ENCODE measurements at regions not wholly inside any gene's neighbourhood (a gene's known extent, or its start where the extent isn't known, plus 50 kb on each side); places are given as distances from the start of the nearest gene placed in this dataset.

DNA sequence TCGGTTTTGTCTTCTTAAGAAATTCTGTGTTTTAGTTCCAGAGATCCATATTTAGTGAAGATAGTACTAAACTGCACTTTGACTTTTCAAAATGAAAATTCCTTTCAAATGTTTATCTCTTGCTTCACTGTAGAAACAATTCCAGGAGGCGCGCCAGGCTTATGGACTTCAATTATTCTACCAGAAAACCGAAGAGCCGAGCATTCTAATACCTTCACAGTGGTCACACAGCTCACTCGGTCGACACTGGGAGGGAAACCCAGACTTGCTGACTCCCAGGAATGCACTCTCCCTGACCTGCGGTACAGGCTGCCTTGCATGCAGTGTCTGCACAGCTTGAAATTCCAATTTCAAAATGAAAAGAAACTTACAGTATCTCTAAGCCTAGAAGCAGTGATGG is 119.9 kb upstream of the PIEZO2 start:
- no peak for DNase-seq (ENCODE audit: low read depth, low spot score)

DNA sequence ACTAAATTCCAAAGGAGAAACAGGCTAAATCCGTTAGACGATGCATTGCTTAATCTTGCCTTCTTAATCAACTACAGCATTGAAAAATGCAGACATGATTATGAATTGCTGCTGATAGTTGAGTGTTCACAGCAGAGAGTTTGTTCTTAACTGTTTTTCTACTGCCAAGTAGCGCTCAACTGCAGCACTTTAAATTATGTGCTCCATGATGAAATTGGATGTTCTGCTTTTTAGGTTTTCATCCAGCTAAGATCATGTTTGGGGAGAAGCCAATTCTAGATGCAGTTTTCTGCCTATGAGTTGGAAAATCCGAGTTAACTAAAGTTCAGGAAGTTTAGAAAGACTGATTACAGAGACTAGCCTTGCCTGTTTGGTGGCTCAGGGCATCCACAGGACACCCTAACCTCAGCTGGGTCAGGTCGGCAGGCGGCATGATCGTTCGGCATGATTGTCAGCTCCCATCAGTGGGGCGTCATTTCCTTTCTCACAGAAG is 119.4 kb upstream of the PIEZO2 start:
- no peak for DNase-seq (ENCODE audit: low read depth, low spot score)

DNA sequence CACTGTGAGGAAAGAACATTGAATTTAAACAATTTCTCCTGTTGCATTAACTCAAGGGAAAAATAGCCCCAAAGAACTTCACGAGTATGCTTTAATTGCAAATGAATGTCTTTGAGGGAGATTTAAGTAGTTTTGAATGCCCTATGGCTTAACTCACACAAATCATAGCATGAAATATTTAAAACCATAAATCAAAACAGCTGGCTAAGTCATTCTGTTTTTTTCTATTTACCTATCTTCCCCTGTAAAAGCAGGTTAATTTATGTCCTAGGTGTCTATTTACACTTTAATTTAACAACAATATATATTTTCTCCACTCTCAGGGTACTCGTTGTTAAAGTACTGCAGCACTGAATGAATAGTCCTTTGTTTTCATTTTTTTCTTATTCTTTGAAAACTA is 118.8 kb upstream of the PIEZO2 start:
- no peak for DNase-seq (ENCODE audit: low read depth, low spot score)

DNA sequence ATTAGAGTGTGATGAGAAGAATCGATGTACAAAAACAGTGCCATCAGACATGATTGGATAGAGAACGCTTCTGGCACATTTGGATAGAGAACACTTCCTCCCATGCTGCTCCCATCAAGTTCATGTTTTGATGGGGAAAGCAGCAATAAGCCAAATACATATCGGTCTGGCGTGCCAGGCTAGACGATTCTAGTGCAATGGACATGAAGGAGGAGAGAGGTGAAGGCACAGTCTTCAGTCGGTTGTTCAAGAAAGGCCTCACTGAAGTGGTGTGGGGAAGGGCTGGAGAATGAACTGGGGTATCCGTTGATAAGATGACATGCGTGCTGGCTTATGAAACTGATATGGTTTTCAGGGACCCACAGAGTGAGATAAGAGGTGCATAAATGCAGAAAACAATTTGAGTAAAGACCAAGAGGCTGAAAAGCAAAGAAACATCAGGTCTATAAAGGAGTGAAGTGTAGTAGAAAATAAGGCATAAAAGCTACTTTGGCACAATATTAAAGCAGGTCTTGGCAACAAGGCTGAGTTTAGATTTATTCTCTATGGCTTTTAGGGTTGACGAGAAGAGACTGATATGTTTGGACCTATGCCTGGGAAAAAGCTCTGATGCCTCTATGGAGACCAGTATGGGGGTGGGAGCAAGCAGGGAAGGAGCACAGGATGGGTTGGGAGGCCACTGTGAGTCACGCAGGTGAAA is 117.6 kb upstream of the PIEZO2 start:
- DNase-seq (ENCODE audit: low read depth, low spot score) = no peak

DNA sequence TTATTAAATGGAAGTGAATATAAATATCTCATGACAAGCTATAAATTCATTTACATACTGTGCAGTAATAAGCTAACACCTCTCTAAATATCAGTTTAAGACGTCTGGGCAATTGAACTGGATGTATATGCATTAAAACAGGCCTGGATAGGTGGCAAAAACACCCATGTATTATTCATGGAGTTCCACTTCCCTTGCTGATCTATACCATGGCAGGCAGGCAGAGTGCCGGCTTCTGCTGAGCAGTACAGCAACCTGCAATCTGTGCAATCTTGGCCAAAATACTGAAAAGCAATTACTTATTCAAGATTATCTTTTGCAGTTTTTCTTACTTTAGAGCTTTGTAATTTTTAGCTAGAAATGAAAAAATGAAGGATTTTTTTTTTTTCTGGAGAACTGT is 112.1 kb upstream of the PIEZO2 start:
- no peak for DNase-seq (ENCODE audit: low read depth, low spot score)

DNA sequence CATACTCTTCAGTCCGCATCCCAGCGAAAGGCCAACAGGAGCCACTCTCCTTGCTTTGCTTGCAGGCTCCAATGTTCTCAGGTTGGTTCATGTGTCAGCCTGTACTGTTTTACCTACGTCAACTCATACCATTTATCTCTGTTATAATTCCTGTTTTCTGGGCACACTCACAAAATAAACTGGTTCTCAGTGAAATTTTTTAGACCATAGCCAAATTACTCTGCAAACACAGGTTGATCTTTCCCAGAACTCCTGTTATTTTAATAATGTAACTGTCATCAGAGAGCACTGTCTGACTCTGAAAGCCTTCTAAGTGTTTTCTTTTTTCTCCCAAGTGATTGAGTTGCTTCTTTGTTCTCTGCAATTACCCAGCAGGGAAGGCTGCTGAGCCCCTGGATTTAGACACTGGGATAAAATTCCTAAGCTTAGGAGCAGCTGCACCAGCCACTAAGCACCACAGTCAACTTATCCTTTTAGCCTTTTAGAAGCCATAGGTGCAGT is 111.6 kb upstream of the PIEZO2 start:
- DNase-seq (ENCODE audit: low read depth, low spot score) = no peak

DNA sequence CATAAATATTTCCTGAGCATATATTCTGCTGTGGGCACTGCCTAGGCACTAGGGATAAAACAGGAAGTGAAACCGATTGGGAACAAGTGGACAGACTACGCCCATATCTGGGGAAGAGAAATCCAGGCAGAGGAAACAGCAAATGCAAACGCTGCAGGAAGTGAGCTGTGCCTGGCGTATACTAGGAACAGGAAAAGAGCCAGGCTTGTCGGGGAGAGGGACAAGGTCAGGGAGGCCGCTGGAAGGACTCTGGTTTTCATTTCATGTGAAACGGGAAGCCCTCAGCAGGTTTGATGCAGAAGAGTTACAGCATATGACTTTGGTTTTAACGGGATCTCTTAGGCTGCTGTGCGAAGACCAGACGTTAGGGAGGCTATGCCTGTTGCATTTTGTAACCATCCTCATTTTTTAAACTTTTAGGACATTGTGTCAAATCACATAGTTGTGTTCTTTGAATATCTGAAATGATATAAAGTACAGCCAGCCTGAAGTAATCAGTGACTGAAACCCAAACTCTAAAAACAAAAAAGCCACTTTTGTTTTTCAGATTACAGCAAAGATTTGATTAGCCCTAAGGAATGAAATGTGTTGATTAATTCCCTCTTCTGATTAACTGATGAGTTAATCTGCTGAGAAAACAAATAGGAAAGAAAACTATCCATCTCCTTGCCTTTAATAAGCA is 110.2 kb upstream of the PIEZO2 start:
- no peak for DNase-seq (ENCODE audit: low read depth, low spot score)

DNA sequence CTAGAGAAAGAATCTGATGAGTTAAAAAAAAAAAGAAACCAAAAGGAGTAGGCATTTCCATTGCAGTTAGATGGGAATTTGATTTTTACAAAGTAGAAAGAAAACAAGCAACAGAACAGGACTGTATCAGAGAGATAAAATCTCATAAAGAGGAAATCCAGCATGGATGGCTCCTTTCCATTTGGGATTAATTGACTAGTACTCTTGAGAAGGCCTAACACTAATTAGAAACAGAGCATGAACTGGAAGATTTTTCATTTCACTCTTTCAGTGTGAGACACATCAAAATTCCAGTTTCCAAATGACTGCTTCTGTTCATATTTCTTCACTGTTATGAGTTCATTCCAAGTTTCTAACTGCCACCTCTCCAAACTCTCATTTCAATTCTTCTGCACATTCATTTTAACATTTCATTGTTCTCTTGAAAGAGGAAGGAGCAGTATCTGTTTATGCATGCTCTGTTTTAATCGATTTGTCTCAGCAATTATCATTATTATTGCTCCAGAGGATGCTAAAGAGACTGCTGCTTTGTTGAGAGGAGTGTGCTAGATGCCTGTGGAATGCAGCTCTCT is 108.8 kb upstream of the PIEZO2 start:
- no peak for DNase-seq (ENCODE audit: low read depth, low spot score)

DNA sequence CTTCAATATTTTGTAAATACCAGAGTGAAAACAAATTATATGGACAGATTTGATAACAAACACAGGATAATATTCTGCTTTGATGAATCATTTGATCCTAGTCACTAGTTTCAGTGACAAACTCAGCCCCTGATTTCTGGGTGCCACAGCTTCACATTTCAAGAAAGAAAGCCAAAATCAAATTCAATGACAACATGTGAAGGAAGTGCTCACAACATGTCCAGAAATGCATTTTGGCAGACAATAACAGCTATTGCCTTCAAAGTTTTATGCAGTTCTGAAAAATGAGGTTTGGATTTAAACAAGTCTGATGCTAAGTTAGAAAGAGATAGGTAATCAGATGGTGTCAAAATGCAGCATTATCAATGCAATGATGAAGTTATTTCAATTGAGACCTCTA is 106.9 kb upstream of the PIEZO2 start:
- no peak for DNase-seq (ENCODE audit: low read depth, low spot score)

DNA sequence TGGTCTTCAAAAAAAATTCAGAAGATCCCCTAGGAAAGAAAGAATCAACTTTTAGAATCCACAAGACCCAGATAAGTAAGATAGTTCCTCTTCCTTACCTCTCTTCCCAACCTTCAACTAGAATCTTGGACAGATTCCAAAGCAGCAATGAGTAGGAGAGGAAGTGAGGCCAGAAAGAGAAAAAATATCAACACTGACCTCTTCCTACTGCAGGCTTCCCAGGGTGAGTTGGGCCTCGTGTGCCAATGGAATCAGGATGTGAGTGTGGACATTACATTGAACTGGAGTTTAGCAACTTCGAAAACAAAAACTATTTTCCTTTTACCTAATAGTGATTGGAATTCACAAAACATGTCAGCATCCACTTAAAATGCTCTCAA is 102.5 kb upstream of the PIEZO2 start:
- no peak for DNase-seq (ENCODE audit: low read depth, low spot score)

DNA sequence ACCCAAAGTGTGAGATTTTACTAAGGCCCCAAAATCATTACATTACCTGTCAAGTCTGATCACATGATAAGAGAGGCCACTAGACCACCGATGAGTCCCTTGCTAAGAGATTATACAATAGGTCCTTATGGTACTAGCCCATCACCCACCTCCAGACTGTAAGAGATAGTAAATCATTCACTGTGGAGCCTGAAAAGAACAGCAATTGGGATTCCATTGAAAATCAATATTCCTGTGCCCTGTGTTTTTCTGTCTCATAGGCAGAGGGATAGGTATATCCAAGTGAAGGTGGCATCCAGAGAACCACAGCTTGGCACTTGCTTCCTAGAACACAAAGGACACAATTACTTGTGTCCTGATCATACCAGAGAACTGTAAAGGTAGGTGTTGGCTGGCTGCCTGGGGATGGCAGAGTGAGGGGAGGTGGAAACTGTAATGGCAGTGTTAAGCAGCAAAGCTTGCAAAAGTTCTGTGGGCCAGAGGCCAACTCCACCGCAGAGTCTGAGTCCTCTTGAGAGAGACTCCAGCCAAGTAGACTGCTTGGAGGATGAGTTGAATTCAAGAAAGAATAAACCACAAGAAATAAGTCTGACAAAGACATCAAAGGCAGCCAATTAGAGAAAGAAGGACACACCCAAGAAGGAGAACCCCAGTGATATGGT is 102.0 kb upstream of the PIEZO2 start:
- DNase-seq (ENCODE audit: low read depth, low spot score) = no peak

DNA sequence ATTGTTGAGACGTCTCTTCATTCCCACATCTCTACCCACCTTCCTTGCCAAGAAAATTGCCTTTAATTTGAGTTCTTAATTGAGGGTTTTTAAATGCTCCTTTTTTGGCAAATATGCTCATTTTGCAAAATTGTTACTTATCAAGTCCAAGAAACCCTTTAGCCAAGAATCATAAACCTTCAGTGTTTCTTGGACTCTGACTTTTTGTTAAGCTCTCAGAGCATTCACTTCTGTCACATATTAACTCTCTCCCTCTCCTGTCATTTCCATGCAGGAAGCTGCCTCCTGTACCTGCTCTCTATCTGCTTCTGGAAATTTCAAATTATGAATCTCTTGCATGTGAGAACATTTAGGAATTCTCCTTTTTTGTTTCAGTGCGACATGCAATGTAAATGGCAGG is 100.0 kb upstream of the PIEZO2 start:
- no peak for DNase-seq (ENCODE audit: low read depth, low spot score)

DNA sequence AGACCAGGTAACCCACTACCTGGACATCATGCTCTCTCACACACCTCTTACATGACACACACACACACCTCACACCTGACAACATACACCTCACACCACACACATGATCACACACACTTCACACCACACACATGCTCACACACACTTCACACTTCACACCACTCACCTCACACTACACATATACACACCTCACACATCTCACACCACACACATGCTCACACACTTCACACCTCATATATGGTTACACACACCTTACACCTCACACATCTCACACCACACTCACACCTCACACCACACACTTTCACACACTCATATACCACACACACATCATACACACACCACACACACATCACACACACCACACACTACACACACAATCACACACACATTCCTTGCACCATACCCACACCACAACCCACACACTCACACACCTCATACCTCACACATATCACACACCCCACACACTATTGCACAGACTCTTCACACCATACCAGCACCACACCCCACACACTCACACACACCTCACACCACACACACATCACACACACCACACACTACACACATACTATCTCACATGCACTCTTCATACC is 98.1 kb upstream of the PIEZO2 start:
- DNase-seq (ENCODE audit: low read depth, low spot score) = no peak

DNA sequence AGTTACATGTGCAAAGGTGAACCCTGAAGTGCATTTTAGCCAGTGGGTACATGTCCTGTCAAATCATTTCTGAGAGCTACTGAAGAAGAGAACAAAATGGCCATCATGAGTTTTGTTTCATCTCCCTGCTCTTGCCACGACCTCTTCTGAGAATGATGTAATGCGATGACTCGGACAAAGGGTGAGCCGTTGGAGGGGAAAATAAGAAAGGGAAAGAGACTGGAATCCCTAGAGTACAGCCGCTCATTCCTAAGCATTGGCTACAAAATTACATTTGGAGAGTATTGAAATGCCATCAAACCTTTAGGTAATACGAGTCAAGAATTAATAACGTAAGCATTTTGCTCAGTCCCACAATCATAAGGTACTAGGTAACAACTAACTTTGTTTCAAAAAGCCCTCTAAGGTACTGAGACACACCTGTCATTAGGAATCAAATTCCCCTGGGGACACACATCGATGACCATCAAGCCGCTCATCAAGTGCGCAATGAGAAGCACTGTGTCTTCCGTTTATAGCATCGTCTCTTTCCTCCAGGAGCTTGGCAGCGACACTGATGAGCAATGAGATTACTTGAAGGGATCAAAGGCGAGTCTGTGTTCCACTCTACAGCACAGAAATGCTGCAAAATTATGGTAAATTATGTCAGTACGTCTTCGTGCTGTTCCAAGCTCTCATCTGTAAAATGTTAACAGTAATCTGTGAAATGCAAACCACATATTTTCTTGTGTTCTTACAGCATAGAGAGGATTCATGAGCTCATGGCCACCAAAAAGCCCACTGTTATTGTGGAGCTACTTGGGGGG is 97.3 kb upstream of the PIEZO2 start:
- DNase-seq (ENCODE audit: low read depth, low spot score) = no peak

DNA sequence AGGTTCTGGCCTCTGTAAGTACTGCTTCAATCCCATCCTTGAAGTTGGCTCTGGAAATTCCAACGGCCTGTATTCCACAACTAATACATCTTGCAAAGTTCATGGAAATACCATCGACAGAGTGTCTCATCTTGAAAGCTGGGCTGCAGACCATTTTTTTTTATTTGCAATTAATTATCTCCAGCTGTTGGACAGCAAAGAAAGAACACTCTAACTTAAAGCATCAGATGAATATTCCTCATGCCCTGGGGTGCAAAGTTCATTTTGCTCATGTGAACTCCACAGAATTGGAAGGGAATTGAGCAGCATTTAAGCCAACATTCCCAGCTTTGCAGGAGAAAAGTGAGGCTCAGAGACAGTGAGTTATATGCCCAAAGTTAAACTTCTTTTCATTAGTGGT is 96.5 kb upstream of the PIEZO2 start:
- DNase-seq (ENCODE audit: low read depth, low spot score) = no peak

DNA sequence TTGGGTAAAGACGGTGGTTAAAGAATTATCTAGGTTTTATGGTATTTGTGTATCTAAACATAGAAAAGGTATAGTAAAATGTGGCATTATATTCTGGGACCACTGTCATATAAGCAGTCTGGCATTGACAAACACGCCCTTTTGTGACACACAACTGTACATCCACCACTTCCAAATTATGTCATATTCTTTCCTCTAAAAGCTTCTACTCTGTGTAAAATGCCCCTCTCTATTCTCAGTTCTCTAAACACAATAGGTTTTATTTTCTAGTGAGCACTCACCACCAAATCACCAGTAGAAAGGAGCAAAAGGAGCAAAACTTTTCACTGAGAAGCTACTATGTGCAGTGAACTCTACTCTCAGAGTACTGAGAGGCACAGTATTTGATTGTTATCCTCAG is 88.1 kb upstream of the PIEZO2 start:
- DNase-seq (ENCODE audit: low read depth, low spot score) = no peak

DNA sequence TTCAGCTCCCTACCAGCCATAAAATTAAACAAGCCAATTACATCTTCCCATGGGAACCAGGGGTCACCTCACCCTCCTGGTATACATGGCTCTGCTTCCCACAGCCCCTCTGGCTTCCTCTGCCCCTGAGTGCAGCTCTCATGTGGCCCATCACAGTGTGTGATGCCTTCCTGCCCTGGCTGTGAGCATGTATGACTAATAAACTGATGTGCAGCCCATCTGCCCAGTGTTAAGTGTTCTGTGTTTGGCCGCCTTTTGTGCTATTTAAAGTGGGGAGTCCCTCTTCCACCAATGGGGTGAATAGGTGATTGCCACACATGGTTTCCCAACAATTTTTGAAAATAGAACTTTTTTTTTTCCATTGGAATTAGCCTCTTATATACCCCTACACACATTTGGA is 87.7 kb upstream of the PIEZO2 start:
- DNase-seq (ENCODE audit: low read depth, low spot score) = no peak

DNA sequence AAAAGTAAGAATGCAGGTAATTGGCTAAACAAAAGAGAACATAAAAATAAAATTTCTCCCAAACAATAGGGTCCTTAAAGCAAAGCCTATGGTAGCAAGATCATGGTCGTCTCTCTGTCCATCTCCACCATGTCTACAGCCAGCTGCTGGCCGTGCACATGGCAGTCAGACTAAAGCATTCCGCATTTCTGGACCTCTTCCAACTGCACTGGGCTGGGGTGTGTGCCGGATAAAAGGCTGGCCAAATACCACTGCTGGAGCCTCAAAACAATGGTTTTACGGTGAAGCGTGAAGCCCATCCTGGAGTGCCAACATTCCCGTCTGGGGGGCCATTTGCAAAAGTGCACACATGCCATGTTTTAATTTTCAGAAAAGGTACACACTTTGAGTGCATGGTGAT is 74.8 kb upstream of the PIEZO2 start:
- no peak for DNase-seq (ENCODE audit: low read depth, low spot score)

DNA sequence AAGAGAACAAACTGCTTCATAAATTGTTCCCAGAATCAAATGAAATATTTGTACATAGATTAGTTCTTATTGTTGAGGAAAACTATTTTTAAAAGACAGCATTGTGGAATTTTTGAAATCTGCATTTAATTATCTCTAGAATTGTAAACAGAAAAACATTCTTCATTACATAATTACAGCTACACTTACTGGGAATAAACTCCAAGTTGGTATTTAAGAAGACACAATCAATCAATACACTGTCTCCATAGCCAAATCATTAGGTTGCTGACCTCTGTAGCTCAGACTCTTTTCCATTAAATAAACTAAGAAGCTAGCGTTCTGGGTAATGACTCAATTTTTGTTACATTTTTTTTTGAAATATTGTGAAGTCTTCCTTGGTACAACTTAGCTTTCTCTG is 70.2 kb upstream of the PIEZO2 start:
- no peak for DNase-seq (ENCODE audit: low read depth, low spot score)

DNA sequence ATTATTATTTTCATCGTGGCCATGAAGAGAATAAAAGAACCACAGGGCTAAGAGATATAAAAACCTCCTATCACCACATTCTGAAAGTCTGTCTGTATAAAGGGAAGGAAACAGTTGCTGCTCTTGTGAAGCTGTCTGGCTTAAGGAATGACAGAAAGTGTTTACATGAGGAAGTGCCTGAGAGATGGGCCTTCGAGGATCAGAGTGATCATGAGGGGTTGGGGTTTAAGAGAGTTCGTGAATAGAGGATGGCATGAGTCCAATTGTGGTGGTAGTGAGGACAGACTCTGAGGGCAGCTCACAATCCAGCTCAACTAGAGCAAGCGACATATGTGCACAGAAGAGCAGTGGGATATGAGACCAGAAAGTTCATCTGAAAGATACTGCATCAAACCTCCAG is 65.8 kb upstream of the PIEZO2 start:
- DNase-seq (ENCODE audit: low read depth, low spot score) = no peak

DNA sequence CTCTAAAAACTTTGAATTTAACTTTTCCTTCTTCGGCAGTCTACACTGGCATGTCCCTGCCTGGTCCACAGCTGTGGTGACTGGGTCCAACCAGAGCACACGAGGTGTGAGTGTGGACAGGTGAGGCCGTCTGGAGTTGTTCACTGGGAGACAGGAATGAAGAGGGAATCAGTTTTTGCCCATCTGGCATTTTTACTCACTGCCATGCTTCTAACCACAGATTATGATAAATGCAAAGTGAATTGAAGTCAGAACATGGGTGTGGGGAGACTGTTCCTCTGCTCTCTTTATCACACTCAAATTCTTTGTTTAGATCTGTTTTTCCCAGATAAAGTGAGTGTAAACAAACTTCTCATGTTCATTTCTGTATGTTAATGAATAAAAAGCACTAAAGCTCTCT is 54.7 kb upstream of the PIEZO2 start:
- no peak for DNase-seq (ENCODE audit: low read depth, low spot score)
